ENCODE measurements at regions not wholly inside any gene's neighbourhood (a gene's known extent, or its start where the extent isn't known, plus 50 kb on each side); places are given as distances from the start of the nearest gene placed in this dataset.

DNA sequence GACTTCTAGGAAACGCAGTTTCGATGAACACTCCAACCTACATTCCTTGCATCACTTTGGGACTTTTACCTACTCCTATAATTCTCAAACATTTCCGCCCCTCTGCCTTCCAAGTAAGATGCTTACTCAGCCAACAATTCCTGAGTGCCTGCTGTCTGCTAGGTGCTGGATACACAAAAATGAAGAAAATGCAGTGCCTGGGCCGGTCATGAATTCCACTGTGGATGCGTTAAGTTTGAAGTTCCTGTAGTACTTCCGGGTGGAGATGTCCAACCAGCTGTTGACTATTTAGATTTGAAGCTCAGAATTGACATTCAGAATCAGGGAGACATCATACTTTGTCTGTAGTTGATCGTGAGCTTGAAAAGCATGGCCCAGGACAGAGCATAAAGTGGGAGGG, 89.2 kb downstream of the LYZL1 start:
- TF ChIP-seq POLR2A (IDR thresholded peaks at IDR 0.05; ENCODE audit: low read length) (no peak), GATA1 (IDR thresholded peaks at IDR 0.05; ENCODE audit: low read depth, low read length) (no peak)

All from erythroblast (primary cell).